ENCODE measurements at regions not wholly inside any gene's neighbourhood (a gene's known extent, or its start where the extent isn't known, plus 50 kb on each side); places are given as distances from the start of the nearest gene placed in this dataset.

- TF ChIP-seq ZNF8 (CRISPR knock-in tag; IDR thresholded peaks at IDR 0.05) (no peak), ZNF70 (CRISPR knock-in tag; IDR thresholded peaks at IDR 0.05) (no peak), ZFP3 (CRISPR knock-in tag; IDR thresholded peaks at IDR 0.05) (no peak), CSDC2 (CRISPR knock-in tag; IDR thresholded peaks at IDR 0.05) (no peak), GLIS3 (CRISPR knock-in tag; IDR thresholded peaks at IDR 0.05) (no peak), TOX (CRISPR knock-in tag; IDR thresholded peaks at IDR 0.05; ENCODE audit: borderline replicate concordance) (no peak), OSR1 (CRISPR knock-in tag; IDR thresholded peaks at IDR 0.05) (no peak), POU6F1 (CRISPR knock-in tag; IDR thresholded peaks at IDR 0.05; ENCODE audit: borderline replicate concordance, low read depth) (no peak), PPARA (CRISPR knock-in tag; IDR thresholded peaks at IDR 0.05; ENCODE audit: borderline replicate concordance) (no peak), ESRRG (CRISPR knock-in tag; IDR thresholded peaks at IDR 0.05) (no peak), ISL1 (CRISPR knock-in tag; IDR thresholded peaks at IDR 0.05) (no peak), ZFP30 (CRISPR knock-in tag; IDR thresholded peaks at IDR 0.05) (no peak)
- TF ChIP-seq, protein P1, sequence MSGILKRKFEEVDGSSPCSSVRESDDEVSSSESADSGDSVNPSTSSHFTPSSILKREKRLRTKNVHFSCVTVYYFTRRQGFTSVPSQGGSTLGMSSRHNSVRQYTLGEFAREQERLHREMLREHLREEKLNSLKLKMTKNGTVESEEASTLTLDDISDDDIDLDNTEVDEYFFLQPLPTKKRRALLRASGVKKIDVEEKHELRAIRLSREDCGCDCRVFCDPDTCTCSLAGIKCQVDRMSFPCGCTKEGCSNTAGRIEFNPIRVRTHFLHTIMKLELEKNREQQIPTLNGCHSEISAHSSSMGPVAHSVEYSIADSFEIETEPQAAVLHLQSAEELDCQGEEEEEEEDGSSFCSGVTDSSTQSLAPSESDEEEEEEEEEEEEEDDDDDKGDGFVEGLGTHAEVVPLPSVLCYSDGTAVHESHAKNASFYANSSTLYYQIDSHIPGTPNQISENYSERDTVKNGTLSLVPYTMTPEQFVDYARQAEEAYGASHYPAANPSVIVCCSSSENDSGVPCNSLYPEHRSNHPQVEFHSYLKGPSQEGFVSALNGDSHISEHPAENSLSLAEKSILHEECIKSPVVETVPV (CRISPR knock-in tag; IDR thresholded peaks at IDR 0.05) = no peak
- TF ChIP-seq, protein P2, sequence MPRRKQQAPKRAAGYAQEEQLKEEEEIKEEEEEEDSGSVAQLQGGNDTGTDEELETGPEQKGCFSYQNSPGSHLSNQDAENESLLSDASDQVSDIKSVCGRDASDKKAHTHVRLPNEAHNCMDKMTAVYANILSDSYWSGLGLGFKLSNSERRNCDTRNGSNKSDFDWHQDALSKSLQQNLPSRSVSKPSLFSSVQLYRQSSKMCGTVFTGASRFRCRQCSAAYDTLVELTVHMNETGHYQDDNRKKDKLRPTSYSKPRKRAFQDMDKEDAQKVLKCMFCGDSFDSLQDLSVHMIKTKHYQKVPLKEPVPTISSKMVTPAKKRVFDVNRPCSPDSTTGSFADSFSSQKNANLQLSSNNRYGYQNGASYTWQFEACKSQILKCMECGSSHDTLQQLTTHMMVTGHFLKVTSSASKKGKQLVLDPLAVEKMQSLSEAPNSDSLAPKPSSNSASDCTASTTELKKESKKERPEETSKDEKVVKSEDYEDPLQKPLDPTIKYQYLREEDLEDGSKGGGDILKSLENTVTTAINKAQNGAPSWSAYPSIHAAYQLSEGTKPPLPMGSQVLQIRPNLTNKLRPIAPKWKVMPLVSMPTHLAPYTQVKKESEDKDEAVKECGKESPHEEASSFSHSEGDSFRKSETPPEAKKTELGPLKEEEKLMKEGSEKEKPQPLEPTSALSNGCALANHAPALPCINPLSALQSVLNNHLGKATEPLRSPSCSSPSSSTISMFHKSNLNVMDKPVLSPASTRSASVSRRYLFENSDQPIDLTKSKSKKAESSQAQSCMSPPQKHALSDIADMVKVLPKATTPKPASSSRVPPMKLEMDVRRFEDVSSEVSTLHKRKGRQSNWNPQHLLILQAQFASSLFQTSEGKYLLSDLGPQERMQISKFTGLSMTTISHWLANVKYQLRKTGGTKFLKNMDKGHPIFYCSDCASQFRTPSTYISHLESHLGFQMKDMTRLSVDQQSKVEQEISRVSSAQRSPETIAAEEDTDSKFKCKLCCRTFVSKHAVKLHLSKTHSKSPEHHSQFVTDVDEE (CRISPR knock-in tag; IDR thresholded peaks at IDR 0.05) = no peak
- TF ChIP-seq, protein P3, sequence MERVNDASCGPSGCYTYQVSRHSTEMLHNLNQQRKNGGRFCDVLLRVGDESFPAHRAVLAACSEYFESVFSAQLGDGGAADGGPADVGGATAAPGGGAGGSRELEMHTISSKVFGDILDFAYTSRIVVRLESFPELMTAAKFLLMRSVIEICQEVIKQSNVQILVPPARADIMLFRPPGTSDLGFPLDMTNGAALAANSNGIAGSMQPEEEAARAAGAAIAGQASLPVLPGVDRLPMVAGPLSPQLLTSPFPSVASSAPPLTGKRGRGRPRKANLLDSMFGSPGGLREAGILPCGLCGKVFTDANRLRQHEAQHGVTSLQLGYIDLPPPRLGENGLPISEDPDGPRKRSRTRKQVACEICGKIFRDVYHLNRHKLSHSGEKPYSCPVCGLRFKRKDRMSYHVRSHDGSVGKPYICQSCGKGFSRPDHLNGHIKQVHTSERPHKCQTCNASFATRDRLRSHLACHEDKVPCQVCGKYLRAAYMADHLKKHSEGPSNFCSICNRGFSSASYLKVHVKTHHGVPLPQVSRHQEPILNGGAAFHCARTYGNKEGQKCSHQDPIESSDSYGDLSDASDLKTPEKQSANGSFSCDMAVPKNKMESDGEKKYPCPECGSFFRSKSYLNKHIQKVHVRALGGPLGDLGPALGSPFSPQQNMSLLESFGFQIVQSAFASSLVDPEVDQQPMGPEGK (CRISPR knock-in tag; IDR thresholded peaks at IDR 0.05; ENCODE audit: borderline replicate concordance) = no peak
- ATAC-seq = peak; percentile 39; the same call in 2 of the 3 replicates
Observed at GRCh38 chr20:50438986-50439407, 71.2 kb upstream of the PTPN1 start.

DNA sequence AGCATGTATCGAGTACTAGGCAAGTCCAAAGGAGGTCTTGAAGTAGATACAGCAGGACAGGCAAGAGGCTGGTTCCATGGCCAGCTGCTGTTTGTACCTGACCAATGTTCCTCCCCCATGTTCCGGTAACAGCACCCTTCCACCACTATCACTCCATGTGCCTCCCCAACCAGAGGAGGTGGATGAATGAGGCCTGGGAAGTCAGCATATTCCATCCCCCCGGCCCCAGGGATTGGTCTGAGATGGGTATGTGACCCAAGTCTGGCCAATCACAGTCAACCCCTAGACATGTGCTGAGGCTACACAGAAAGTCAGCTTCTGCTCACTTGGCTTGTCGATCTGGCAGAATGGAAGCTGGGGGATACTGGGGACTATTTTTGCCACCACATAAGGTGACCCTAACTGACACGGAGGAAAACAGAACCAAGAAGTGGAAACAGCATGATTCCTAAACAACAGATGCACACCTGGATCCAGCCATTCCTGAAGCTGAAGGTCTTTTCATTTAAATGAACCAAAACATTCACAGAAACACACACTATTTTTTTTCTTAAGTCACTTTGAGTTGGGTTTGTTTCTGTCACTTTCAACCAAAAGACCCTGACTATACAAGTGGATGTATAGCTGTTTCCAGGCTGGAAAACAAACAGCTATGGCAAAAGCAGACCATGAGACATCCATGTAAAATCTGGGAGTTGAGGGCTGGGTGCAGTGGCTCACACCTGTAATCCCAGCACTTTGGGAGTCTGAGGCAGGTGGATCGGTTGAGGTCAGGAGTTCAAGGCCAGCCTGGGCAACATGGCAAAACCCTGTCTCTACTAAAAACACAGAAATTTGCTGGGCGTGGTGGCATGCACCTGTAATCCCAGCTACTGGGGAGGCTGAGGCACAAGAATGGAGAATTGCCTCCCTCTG lies 70.4 kb upstream of the PTPN1 start:
- no peak for ATAC-seq
- TF ChIP-seq, protein P3 (CRISPR knock-in tag; IDR thresholded peaks at IDR 0.05; ENCODE audit: borderline replicate concordance) = no peak
- TF ChIP-seq ARNTL (CRISPR knock-in tag; IDR thresholded peaks at IDR 0.05; ENCODE audit: borderline replicate concordance, low read depth) (no peak), PPARA (CRISPR knock-in tag; IDR thresholded peaks at IDR 0.05; ENCODE audit: borderline replicate concordance) (no peak), GLIS3 (CRISPR knock-in tag; IDR thresholded peaks at IDR 0.05) (no peak), POU6F1 (CRISPR knock-in tag; IDR thresholded peaks at IDR 0.05; ENCODE audit: borderline replicate concordance, low read depth) (no peak), ZNF70 (CRISPR knock-in tag; IDR thresholded peaks at IDR 0.05) (no peak), ZC3H10 (CRISPR knock-in tag; IDR thresholded peaks at IDR 0.05) (no peak), ZNF8 (CRISPR knock-in tag; IDR thresholded peaks at IDR 0.05) (no peak)
- TF ChIP-seq, protein P1 (CRISPR knock-in tag; IDR thresholded peaks at IDR 0.05) = no peak
- TF ChIP-seq, protein P4, sequence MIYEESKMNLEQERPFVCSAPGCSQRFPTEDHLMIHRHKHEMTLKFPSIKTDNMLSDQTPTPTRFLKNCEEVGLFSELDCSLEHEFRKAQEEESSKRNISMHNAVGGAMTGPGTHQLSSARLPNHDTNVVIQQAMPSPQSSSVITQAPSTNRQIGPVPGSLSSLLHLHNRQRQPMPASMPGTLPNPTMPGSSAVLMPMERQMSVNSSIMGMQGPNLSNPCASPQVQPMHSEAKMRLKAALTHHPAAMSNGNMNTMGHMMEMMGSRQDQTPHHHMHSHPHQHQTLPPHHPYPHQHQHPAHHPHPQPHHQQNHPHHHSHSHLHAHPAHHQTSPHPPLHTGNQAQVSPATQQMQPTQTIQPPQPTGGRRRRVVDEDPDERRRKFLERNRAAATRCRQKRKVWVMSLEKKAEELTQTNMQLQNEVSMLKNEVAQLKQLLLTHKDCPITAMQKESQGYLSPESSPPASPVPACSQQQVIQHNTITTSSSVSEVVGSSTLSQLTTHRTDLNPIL (CRISPR knock-in tag; IDR thresholded peaks at IDR 0.05; ENCODE audit: low read depth) = no peak
- TF ChIP-seq, protein P2 (CRISPR knock-in tag; IDR thresholded peaks at IDR 0.05) = no peak

All from SK-N-SH treated with all-trans-retinoic acid at 6 μM for 48 hours (cell line).